ENCODE measurements at regions not wholly inside any gene's neighbourhood (a gene's known extent, or its start where the extent isn't known, plus 50 kb on each side); places are given as distances from the start of the nearest gene placed in this dataset.

DNA sequence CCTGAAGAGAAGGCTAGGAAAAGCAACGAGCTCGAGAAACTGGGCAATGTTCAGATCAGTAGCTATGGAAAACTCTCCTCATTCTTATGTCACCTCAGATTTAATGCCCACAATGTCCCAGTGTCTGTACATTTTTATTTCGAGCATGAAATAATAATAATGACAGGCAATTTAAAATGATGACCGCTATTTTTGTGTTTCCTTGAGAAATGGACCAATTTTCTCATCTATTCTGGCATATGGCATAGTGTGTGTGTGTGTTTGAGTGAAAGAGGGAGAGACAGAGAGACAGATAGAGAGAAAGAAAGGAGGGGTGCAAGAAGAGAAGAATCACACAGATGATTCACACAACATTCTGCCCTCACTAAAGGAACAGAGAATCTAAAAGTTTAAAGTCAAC is 119.1 kb upstream of the C1orf21 start (continued):
- TF ChIP-seq, protein P1, sequence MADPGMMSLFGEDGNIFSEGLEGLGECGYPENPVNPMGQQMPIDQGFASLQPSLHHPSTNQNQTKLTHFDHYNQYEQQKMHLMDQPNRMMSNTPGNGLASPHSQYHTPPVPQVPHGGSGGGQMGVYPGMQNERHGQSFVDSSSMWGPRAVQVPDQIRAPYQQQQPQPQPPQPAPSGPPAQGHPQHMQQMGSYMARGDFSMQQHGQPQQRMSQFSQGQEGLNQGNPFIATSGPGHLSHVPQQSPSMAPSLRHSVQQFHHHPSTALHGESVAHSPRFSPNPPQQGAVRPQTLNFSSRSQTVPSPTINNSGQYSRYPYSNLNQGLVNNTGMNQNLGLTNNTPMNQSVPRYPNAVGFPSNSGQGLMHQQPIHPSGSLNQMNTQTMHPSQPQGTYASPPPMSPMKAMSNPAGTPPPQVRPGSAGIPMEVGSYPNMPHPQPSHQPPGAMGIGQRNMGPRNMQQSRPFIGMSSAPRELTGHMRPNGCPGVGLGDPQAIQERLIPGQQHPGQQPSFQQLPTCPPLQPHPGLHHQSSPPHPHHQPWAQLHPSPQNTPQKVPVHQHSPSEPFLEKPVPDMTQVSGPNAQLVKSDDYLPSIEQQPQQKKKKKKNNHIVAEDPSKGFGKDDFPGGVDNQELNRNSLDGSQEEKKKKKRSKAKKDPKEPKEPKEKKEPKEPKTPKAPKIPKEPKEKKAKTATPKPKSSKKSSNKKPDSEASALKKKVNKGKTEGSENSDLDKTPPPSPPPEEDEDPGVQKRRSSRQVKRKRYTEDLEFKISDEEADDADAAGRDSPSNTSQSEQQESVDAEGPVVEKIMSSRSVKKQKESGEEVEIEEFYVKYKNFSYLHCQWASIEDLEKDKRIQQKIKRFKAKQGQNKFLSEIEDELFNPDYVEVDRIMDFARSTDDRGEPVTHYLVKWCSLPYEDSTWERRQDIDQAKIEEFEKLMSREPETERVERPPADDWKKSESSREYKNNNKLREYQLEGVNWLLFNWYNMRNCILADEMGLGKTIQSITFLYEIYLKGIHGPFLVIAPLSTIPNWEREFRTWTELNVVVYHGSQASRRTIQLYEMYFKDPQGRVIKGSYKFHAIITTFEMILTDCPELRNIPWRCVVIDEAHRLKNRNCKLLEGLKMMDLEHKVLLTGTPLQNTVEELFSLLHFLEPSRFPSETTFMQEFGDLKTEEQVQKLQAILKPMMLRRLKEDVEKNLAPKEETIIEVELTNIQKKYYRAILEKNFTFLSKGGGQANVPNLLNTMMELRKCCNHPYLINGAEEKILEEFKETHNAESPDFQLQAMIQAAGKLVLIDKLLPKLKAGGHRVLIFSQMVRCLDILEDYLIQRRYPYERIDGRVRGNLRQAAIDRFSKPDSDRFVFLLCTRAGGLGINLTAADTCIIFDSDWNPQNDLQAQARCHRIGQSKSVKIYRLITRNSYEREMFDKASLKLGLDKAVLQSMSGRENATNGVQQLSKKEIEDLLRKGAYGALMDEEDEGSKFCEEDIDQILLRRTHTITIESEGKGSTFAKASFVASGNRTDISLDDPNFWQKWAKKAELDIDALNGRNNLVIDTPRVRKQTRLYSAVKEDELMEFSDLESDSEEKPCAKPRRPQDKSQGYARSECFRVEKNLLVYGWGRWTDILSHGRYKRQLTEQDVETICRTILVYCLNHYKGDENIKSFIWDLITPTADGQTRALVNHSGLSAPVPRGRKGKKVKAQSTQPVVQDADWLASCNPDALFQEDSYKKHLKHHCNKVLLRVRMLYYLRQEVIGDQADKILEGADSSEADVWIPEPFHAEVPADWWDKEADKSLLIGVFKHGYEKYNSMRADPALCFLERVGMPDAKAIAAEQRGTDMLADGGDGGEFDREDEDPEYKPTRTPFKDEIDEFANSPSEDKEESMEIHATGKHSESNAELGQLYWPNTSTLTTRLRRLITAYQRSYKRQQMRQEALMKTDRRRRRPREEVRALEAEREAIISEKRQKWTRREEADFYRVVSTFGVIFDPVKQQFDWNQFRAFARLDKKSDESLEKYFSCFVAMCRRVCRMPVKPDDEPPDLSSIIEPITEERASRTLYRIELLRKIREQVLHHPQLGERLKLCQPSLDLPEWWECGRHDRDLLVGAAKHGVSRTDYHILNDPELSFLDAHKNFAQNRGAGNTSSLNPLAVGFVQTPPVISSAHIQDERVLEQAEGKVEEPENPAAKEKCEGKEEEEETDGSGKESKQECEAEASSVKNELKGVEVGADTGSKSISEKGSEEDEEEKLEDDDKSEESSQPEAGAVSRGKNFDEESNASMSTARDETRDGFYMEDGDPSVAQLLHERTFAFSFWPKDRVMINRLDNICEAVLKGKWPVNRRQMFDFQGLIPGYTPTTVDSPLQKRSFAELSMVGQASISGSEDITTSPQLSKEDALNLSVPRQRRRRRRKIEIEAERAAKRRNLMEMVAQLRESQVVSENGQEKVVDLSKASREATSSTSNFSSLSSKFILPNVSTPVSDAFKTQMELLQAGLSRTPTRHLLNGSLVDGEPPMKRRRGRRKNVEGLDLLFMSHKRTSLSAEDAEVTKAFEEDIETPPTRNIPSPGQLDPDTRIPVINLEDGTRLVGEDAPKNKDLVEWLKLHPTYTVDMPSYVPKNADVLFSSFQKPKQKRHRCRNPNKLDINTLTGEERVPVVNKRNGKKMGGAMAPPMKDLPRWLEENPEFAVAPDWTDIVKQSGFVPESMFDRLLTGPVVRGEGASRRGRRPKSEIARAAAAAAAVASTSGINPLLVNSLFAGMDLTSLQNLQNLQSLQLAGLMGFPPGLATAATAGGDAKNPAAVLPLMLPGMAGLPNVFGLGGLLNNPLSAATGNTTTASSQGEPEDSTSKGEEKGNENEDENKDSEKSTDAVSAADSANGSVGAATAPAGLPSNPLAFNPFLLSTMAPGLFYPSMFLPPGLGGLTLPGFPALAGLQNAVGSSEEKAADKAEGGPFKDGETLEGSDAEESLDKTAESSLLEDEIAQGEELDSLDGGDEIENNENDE (IDR thresholded peaks at IDR 0.05; ENCODE audit: insufficient replicate concordance, low read length), result no peak
- TF ChIP-seq, protein P2, sequence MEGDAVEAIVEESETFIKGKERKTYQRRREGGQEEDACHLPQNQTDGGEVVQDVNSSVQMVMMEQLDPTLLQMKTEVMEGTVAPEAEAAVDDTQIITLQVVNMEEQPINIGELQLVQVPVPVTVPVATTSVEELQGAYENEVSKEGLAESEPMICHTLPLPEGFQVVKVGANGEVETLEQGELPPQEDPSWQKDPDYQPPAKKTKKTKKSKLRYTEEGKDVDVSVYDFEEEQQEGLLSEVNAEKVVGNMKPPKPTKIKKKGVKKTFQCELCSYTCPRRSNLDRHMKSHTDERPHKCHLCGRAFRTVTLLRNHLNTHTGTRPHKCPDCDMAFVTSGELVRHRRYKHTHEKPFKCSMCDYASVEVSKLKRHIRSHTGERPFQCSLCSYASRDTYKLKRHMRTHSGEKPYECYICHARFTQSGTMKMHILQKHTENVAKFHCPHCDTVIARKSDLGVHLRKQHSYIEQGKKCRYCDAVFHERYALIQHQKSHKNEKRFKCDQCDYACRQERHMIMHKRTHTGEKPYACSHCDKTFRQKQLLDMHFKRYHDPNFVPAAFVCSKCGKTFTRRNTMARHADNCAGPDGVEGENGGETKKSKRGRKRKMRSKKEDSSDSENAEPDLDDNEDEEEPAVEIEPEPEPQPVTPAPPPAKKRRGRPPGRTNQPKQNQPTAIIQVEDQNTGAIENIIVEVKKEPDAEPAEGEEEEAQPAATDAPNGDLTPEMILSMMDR (IDR thresholded peaks at IDR 0.05; ENCODE audit: control extremely low read depth in 1 of 3, insufficient read depth in 1 of 3, low read depth in 1 of 3, low read length in 3 of 3), result no peak
- no peak for TF ChIP-seq KDM5A (IDR thresholded peaks at IDR 0.05; ENCODE audit: low read length)
- TF ChIP-seq TCF12 (IDR thresholded peaks at IDR 0.05; ENCODE audit: low read depth, low read length), result no peak
- no peak for TF ChIP-seq SIX5 (IDR thresholded peaks at IDR 0.05; ENCODE audit: low read depth, low read length)
